ENCODE measurements at regions not wholly inside any gene's neighbourhood (a gene's known extent, or its start where the extent isn't known, plus 50 kb on each side); places are given as distances from the start of the nearest gene placed in this dataset.

GRCh38 chr12:75760573-75761294 is 249.3 kb upstream of the KRR1 start:
- H3K27me3 ChIP-seq (ENCODE audit: control insufficient read depth in 2 of 2, insufficient read depth in 2 of 2, low read length in 2 of 2) = no peaks in the 10 kb centered on the region; a peak in 1 of 5 replicates
- 8% methylated on average over 7 of the region's 7 CpGs for WGBS (ENCODE audit: insufficient coverage, low coverage, missing lambda C conversion rate)
- no peak for DNase-seq (ENCODE audit: extremely low read depth in 1 of 4, low spot score in 3 of 4)
- BruUV-seq (replicated peaks) = no TSS peak
- H3K79me2 ChIP-seq (ENCODE audit: control insufficient read depth, insufficient read depth, low read length) = no peaks in the 10 kb centered on the region
- in situ Hi-C loops (cut with MboI) = no loop called here
- H3K27ac ChIP-seq (ENCODE audit: extremely low read depth, low read depth, low read length) = no peak overlapping the region
- no peaks in the 10 kb centered on the region for H3K36me3 ChIP-seq (ENCODE audit: control insufficient read depth, insufficient read depth, low read length)
- H3K4me3 ChIP-seq = no peak overlapping the region
- no peak for FAIRE-seq
- no peaks in the 10 kb centered on the region for H3K9me3 ChIP-seq (replicated peaks; ENCODE audit: control insufficient read depth, insufficient read depth, low read depth, low read length)
- no peaks in the 10 kb centered on the region for H3K9me1 ChIP-seq (ENCODE audit: control insufficient read depth, insufficient read depth, low read length)
- no peak overlapping the region for H2AFZ ChIP-seq (ENCODE audit: low read depth, low read length)
- H4K20me1 ChIP-seq (replicated peaks; ENCODE audit: control insufficient read depth, insufficient read depth, low read length) = no peaks in the 10 kb centered on the region
- TF ChIP-seq ZBTB33 (CRISPR knock-in tag; IDR thresholded peaks at IDR 0.05) = peak; percentile 22; the same call in 1 of the 2 replicates
- no peak for TF ChIP-seq ZNF644 (tag; IDR thresholded peaks at IDR 0.05; ENCODE audit: low read depth)
- POLR2A ChIA-PET = interaction anchor here (0.6 kb wide), 1 partner anchor 331 kb away, joined by 3 read pairs; no protein-coding TSS in a partner anchor
- intact Hi-C loops (cut with micrococcal nuclease) = no loop called here
- H3K9ac ChIP-seq (ENCODE audit: insufficient read depth in 1 of 2, low read depth in 2 of 2, low read length in 2 of 2) = no peak overlapping the region
- no peaks in the 10 kb centered on the region for H3K4me1 ChIP-seq (replicated peaks in 1 of 2; ENCODE audit: control insufficient read depth in 2 of 2, insufficient read depth in 2 of 2, low read length in 2 of 2)
- H3K4me2 ChIP-seq (ENCODE audit: insufficient read depth, low read length) = no peak overlapping the region
- CTCF ChIA-PET (ENCODE audit: low intra/inter-chr PET ratio) = interaction anchor here (0.6 kb wide), 1 partner anchor 10 kb away, joined by 3 read pairs; no protein-coding TSS in a partner anchor
- ATAC-seq = no peak
